ENCODE measurements at regions not wholly inside any gene's neighbourhood (a gene's known extent, or its start where the extent isn't known, plus 50 kb on each side); places are given as distances from the start of the nearest gene placed in this dataset.

GRCh38 chr6:155623450-155624178, 168.0 kb upstream of the NOX3 start:
- Histone ChIP-seq H3K4me1 (ENCODE audit: control insufficient read depth in 1 of 2, insufficient read depth in 2 of 2, low read length in 2 of 2) (no peaks in the 10 kb centered on the region), H3K27me3 (ENCODE audit: control insufficient read depth in 1 of 2, insufficient read depth in 2 of 2, low read length in 2 of 2) (no peaks in the 10 kb centered on the region), H3K4me3 (ENCODE audit: low read depth in 1 of 2, low read length in 2 of 2) (no peak overlapping the region), H3K9ac (ENCODE audit: low read depth in 1 of 2, low read length in 2 of 2) (no peak overlapping the region), H3K9me3 (ENCODE audit: control insufficient read depth in 1 of 2, low read length in 2 of 2) (no peaks in the 10 kb centered on the region), H3K27ac (ENCODE audit: low read depth, low read length) (no peak overlapping the region), H3K36me3 (ENCODE audit: control insufficient read depth in 1 of 2, insufficient read depth in 2 of 2, low read length in 2 of 2) (no peaks in the 10 kb centered on the region)

- no peak overlapping the region for H3K9ac ChIP-seq (ENCODE audit: low read depth in 1 of 2, low read length in 2 of 2)
- no peak overlapping the region for H3K27ac ChIP-seq (ENCODE audit: low read depth, low read length)
- H3K4me3 ChIP-seq (ENCODE audit: low read depth in 1 of 2, low read length in 2 of 2), result no peak overlapping the region
- no peaks in the 10 kb centered on the region for H3K27me3 ChIP-seq (ENCODE audit: control insufficient read depth in 1 of 2, insufficient read depth in 2 of 2, low read length in 2 of 2)
- H3K4me1 ChIP-seq (ENCODE audit: control insufficient read depth in 1 of 2, insufficient read depth in 2 of 2, low read length in 2 of 2), result no peaks in the 10 kb centered on the region
- H3K36me3 ChIP-seq (ENCODE audit: control insufficient read depth in 1 of 2, insufficient read depth in 2 of 2, low read length in 2 of 2), result no peaks in the 10 kb centered on the region
- peaks cover 10 to 19% of the 10 kb centered on the region in 2 donors for H3K9me3 ChIP-seq (ENCODE audit: control insufficient read depth in 1 of 2, low read length in 2 of 2)
Measured at GRCh38 chr6:155614606-155615005, 159.0 kb upstream of the NOX3 start.

- H3K4me3 ChIP-seq (ENCODE audit: low read depth in 1 of 2, low read length in 2 of 2), result no peak overlapping the region
- no peaks in the 10 kb centered on the region for H3K27me3 ChIP-seq (ENCODE audit: control insufficient read depth in 1 of 2, insufficient read depth in 2 of 2, low read length in 2 of 2)
- peaks cover 13 to 19% of the 10 kb centered on the region in 2 donors for H3K9me3 ChIP-seq (ENCODE audit: control insufficient read depth in 1 of 2, low read length in 2 of 2)
Measured at GRCh38 chr6:155611742-155612141, 156.1 kb upstream of the NOX3 start.

GRCh38 chr6:155604991-155605390, 149.4 kb upstream of the NOX3 start:
- no peaks in the 10 kb centered on the region for H3K4me1 ChIP-seq (ENCODE audit: control insufficient read depth in 1 of 2, insufficient read depth in 2 of 2, low read length in 2 of 2)
- no peak overlapping the region for H3K27ac ChIP-seq (ENCODE audit: low read depth, low read length)
- H3K9me3 ChIP-seq (ENCODE audit: control insufficient read depth in 1 of 2, low read length in 2 of 2), result peaks cover 3 to 5% of the 10 kb centered on the region in 2 donors
- H3K4me3 ChIP-seq (ENCODE audit: low read depth in 1 of 2, low read length in 2 of 2), result no peak overlapping the region
- no peaks in the 10 kb centered on the region for H3K36me3 ChIP-seq (ENCODE audit: control insufficient read depth in 1 of 2, insufficient read depth in 2 of 2, low read length in 2 of 2)
- H3K9ac ChIP-seq (ENCODE audit: low read depth in 1 of 2, low read length in 2 of 2), result no peak overlapping the region
- no peaks in the 10 kb centered on the region for H3K27me3 ChIP-seq (ENCODE audit: control insufficient read depth in 1 of 2, insufficient read depth in 2 of 2, low read length in 2 of 2)

More at GRCh38 chr6:155611742-155612141, 156.1 kb upstream of the NOX3 start:
- Histone ChIP-seq H3K36me3 (ENCODE audit: control insufficient read depth in 1 of 2, insufficient read depth in 2 of 2, low read length in 2 of 2) (no peaks in the 10 kb centered on the region), H3K4me1 (ENCODE audit: control insufficient read depth in 1 of 2, insufficient read depth in 2 of 2, low read length in 2 of 2) (no peaks in the 10 kb centered on the region), H3K27ac (ENCODE audit: low read depth, low read length) (no peak overlapping the region), H3K9ac (ENCODE audit: low read depth in 1 of 2, low read length in 2 of 2) (no peak overlapping the region)

GRCh38 chr6:155599561-155599960, 143.9 kb upstream of the NOX3 start:
- Histone ChIP-seq H3K27ac (ENCODE audit: low read depth, low read length) (no peak overlapping the region), H3K4me3 (ENCODE audit: low read depth in 1 of 2, low read length in 2 of 2) (no peak overlapping the region), H3K36me3 (ENCODE audit: control insufficient read depth in 1 of 2, insufficient read depth in 2 of 2, low read length in 2 of 2) (no peaks in the 10 kb centered on the region), H3K27me3 (ENCODE audit: control insufficient read depth in 1 of 2, insufficient read depth in 2 of 2, low read length in 2 of 2) (no peaks in the 10 kb centered on the region), H3K9ac (ENCODE audit: low read depth in 1 of 2, low read length in 2 of 2) (no peak overlapping the region), H3K9me3 (ENCODE audit: control insufficient read depth in 1 of 2, low read length in 2 of 2) (no peaks in the 10 kb centered on the region), H3K4me1 (ENCODE audit: control insufficient read depth in 1 of 2, insufficient read depth in 2 of 2, low read length in 2 of 2) (no peaks in the 10 kb centered on the region)

- no peak overlapping the region for H3K27ac ChIP-seq (ENCODE audit: low read depth, low read length)
- no peaks in the 10 kb centered on the region for H3K4me1 ChIP-seq (ENCODE audit: control insufficient read depth in 1 of 2, insufficient read depth in 2 of 2, low read length in 2 of 2)
- no peaks in the 10 kb centered on the region for H3K27me3 ChIP-seq (ENCODE audit: control insufficient read depth in 1 of 2, insufficient read depth in 2 of 2, low read length in 2 of 2)
- H3K4me3 ChIP-seq (ENCODE audit: low read depth in 1 of 2, low read length in 2 of 2), result no peak overlapping the region
- H3K9ac ChIP-seq (ENCODE audit: low read depth in 1 of 2, low read length in 2 of 2), result no peak overlapping the region
- H3K9me3 ChIP-seq (ENCODE audit: control insufficient read depth in 1 of 2, low read length in 2 of 2), result no peaks in the 10 kb centered on the region
- H3K36me3 ChIP-seq (ENCODE audit: control insufficient read depth in 1 of 2, insufficient read depth in 2 of 2, low read length in 2 of 2), result no peaks in the 10 kb centered on the region
Measured at GRCh38 chr6:155599160-155599559, 143.5 kb upstream of the NOX3 start.

GRCh38 chr6:155595284-155595683, 139.6 kb upstream of the NOX3 start:
- Histone ChIP-seq H3K9me3 (ENCODE audit: control insufficient read depth in 1 of 2, low read length in 2 of 2) (no peaks in the 10 kb centered on the region), H3K4me1 (ENCODE audit: control insufficient read depth in 1 of 2, insufficient read depth in 2 of 2, low read length in 2 of 2) (no peaks in the 10 kb centered on the region), H3K27ac (ENCODE audit: low read depth, low read length) (no peak overlapping the region), H3K4me3 (ENCODE audit: low read depth in 1 of 2, low read length in 2 of 2) (no peak overlapping the region), H3K27me3 (ENCODE audit: control insufficient read depth in 1 of 2, insufficient read depth in 2 of 2, low read length in 2 of 2) (no peaks in the 10 kb centered on the region), H3K36me3 (ENCODE audit: control insufficient read depth in 1 of 2, insufficient read depth in 2 of 2, low read length in 2 of 2) (no peaks in the 10 kb centered on the region), H3K9ac (ENCODE audit: low read depth in 1 of 2, low read length in 2 of 2) (no peak overlapping the region)

GRCh38 chr6:155591741-155592140, 136.1 kb upstream of the NOX3 start:
- Histone ChIP-seq H3K4me1 (ENCODE audit: control insufficient read depth in 1 of 2, insufficient read depth in 2 of 2, low read length in 2 of 2) (no peaks in the 10 kb centered on the region), H3K4me3 (ENCODE audit: low read depth in 1 of 2, low read length in 2 of 2) (no peak overlapping the region), H3K9me3 (ENCODE audit: control insufficient read depth in 1 of 2, low read length in 2 of 2) (no peaks in the 10 kb centered on the region), H3K9ac (ENCODE audit: low read depth in 1 of 2, low read length in 2 of 2) (no peak overlapping the region), H3K27ac (ENCODE audit: low read depth, low read length) (no peak overlapping the region), H3K27me3 (ENCODE audit: control insufficient read depth in 1 of 2, insufficient read depth in 2 of 2, low read length in 2 of 2) (no peaks in the 10 kb centered on the region), H3K36me3 (ENCODE audit: control insufficient read depth in 1 of 2, insufficient read depth in 2 of 2, low read length in 2 of 2) (no peaks in the 10 kb centered on the region)

GRCh38 chr6:155589190-155589589, 133.6 kb upstream of the NOX3 start:
- Histone ChIP-seq H3K9ac (ENCODE audit: low read depth in 1 of 2, low read length in 2 of 2) (no peak overlapping the region), H3K4me1 (ENCODE audit: control insufficient read depth in 1 of 2, insufficient read depth in 2 of 2, low read length in 2 of 2) (no peaks in the 10 kb centered on the region), H3K27ac (ENCODE audit: low read depth, low read length) (no peak overlapping the region), H3K4me3 (ENCODE audit: low read depth in 1 of 2, low read length in 2 of 2) (no peak overlapping the region), H3K27me3 (ENCODE audit: control insufficient read depth in 1 of 2, insufficient read depth in 2 of 2, low read length in 2 of 2) (no peaks in the 10 kb centered on the region), H3K36me3 (ENCODE audit: control insufficient read depth in 1 of 2, insufficient read depth in 2 of 2, low read length in 2 of 2) (no peaks in the 10 kb centered on the region), H3K9me3 (ENCODE audit: control insufficient read depth in 1 of 2, low read length in 2 of 2) (no peaks in the 10 kb centered on the region)

GRCh38 chr6:155587817-155588216, 132.2 kb upstream of the NOX3 start:
- Histone ChIP-seq H3K9ac (ENCODE audit: low read depth in 1 of 2, low read length in 2 of 2) (no peak overlapping the region), H3K27me3 (ENCODE audit: control insufficient read depth in 1 of 2, insufficient read depth in 2 of 2, low read length in 2 of 2) (no peaks in the 10 kb centered on the region), H3K4me1 (ENCODE audit: control insufficient read depth in 1 of 2, insufficient read depth in 2 of 2, low read length in 2 of 2) (no peaks in the 10 kb centered on the region), H3K36me3 (ENCODE audit: control insufficient read depth in 1 of 2, insufficient read depth in 2 of 2, low read length in 2 of 2) (no peaks in the 10 kb centered on the region), H3K4me3 (ENCODE audit: low read depth in 1 of 2, low read length in 2 of 2) (no peak overlapping the region), H3K27ac (ENCODE audit: low read depth, low read length) (no peak overlapping the region), H3K9me3 (ENCODE audit: control insufficient read depth in 1 of 2, low read length in 2 of 2) (no peaks in the 10 kb centered on the region)

All from duodenal mucosa (tissue), 2 donors.